NCI-H2029 (cell line): ENCODE measurements at regions not wholly inside any gene's neighbourhood (a gene's known extent, or its start where the extent isn't known, plus 50 kb on each side); places are given as distances from the start of the nearest gene placed in this dataset.

Experiments
- DNase-seq: peaks from one replicate; lab custom pipeline; 2025; lab: John Stamatoyannopoulos, UW

- DNase-seq, result no peak
These were observed 59.3 kb upstream of the PPP2R5A start for GRCh38 chr1:212225871-212226302.

DNA sequence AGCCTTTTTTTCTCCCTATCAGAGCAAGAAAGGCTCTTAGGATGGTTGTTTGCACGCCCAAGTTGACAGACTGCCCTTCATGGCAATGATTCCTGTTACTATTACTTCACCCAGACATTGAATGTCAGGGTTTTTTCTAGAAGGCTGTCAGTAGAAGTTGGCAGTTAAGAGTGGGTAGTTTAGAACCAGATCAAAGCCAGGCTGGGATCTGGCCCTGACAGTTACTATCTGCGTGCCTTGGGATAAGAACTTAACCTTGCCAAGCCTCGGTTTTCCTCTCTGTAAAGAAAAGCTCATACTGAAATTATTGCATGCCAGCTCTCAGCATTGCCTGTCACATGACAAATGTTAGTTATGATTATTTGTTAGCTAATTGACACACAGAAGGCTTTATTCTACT lies 58.7 kb upstream of the PPP2R5A start:
- DNase-seq, result no peak

DNA sequence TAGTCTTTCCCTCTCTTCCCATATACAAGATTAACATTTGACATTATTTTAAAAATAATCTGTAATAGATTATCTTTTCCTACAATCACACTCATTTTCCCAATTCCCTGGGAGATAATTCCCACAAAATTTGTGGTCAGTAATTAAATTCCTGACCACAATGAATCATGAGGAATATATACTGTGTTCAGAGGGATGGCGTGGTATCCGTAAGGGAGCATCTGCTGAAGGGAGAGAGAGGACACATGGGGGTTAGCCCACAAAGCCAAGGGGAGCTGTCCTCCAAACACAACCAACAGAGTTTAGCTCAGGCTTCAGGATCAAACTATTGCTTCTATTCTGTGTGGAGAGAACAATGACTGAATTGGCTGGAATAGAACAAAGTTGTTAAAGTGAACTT lies 57.1 kb upstream of the PPP2R5A start:
- no peak for DNase-seq

- no peak for DNase-seq
These were observed 56.6 kb upstream of the PPP2R5A start for GRCh38 chr1:212228591-212229119.

GRCh38 chr1:212229654-212230053 lies 55.6 kb upstream of the PPP2R5A start:
- DNase-seq, result no peak

DNA sequence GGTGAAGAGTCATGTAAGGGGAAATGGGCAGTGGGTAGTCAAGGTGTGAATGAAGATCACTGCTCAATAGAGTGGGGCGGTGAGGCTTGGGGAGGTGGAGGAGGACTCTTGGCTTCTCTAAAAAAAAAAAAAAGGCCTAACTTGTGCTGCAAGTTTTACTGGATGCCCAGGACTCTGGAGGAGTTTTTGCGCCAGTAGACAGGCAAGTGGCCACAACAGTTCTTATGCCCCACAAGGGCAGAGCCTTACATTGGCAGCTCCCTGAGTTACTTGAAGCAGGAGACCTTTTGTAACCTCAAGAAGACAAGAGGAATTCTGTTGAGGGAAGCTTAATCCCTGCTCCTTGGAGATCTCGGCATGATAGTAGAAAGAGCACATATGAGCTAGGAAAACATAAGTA lies 54.9 kb upstream of the PPP2R5A start:
- no peak for DNase-seq

DNA sequence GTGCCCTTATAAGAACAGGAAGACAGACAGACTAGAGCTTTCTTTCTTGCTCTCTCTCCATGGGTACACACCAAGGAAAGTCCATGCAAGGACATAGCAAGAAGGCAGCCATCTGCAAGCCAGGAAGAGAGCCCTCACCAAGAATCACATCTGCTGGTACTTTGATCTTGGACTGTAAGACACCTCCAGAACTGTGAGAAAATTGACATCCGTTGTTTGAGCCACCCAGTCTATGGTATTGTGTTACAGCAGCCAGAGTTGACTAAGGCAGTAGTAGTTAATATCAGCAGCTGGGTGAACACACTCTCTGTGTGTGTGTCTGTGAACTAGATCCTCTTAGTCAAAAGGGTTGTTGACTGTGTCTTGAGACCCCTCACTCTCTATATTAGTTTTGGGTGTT lies 53.8 kb upstream of the PPP2R5A start:
- DNase-seq, result no peak

GRCh38 chr1:212232090-212232489 lies 53.1 kb upstream of the PPP2R5A start:
- no peak for DNase-seq

DNA sequence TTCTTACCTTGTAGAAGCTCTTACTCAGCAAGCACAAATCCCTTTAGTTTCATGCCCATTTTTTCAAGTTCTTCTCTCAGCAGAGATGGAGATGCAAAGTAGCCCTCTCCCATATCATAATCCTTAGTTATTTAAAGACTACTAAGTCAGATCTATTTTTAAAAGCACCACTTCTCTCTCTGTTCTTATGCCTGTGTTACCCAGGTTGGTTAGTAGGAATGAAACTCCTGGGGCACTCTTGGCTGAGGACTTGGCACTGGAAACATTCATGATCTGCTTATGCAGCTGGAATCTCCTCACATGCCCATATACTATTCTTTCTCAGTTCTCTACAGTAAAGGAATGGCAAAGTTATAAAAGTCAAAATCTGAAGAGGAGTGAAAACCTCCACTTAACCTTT lies 51.9 kb upstream of the PPP2R5A start:
- DNase-seq, result no peak

DNA sequence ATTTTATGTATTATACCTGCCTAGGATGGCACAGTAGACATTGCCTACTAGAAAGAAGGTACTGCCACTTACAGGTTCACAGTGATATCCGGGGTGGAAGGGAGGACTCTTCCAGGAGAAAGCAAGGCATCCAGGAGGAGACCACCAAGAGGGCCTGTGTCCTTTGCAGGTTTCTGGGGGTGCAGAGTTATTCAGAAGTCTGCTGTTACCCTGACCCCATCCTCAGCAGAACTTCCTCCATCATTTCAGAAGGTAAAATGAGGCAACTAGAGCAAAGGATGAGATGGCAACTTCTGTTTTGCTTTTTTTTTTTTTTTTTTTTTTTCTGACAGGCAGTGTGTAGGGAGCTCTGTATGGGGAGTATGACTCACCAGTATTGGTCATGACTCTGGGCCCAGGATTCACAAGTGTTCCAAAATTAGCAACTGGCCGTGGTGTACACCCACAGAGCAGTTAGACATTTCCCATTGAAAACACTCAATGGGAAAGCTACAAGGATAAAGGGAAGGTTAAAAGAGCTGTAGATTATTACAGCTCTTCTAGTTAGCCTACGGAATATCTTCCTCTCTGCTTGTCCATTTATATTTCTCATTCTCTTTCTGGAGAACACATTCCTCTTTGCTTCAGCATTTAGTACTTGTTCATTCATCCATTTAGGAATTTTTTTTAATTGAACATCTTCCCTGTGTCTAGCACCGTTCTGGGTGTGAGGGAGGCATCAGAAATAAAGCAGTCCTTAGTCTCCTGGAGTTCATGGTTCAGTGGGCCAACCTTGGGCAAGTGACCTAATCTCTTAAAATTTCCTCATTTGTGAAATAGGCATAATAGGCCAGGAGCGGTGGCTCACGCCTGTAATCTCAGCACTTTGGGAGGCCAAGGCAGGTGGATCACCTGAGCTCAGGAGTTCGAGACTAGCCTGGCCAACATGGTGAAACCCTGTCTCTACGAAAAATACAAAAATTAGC lies 50.5 kb upstream of the PPP2R5A start:
- peak; percentile 44 for DNase-seq
